Esophagus squamous epithelium (tissue), 4 donors: ENCODE measurements at regions not wholly inside any gene's neighbourhood (a gene's known extent, or its start where the extent isn't known, plus 50 kb on each side); places are given as distances from the start of the nearest gene placed in this dataset.

Source experiments
- CTCF ChIP-seq, 6 experiments: fragments of 450-650 bp in 4 of 6; fragments of 200-600 bp in 2 of 6; sonication (generic) in 2 of 6; IDR thresholded peaks; one replicate each; pipeline ENCODE4 v1.5.1; 2016 to 2019; ENCODE audit warnings: antibody characterized with exemption in 6 of 6, mild to moderate bottlenecking in 4 of 6, moderate library complexity in 4 of 6
- POLR2A ChIP-seq, 4 donors: fragments of 450-650 bp; IDR thresholded peaks; one replicate each; pipeline ENCODE4 v1.6.1; 2017; ENCODE audit warnings: antibody characterized with exemption in 4 of 4, mild to moderate bottlenecking in 4 of 4, moderate library complexity in 3 of 4

GRCh38 chr4:117983541-117984365 is 50.5 kb upstream of the NDST3 start:
- TF ChIP-seq CTCF (IDR thresholded peaks at IDR 0.05) = no peak
- TF ChIP-seq POLR2A (IDR thresholded peaks at IDR 0.05) = no peak
